ENCODE measurements at regions not wholly inside any gene's neighbourhood (a gene's known extent, or its start where the extent isn't known, plus 50 kb on each side); places are given as distances from the start of the nearest gene placed in this dataset.

GRCh38 chr10:130459851-130460490 is 323.8 kb downstream of the GLRX3 start:
- no peak for DNase-seq

DNA sequence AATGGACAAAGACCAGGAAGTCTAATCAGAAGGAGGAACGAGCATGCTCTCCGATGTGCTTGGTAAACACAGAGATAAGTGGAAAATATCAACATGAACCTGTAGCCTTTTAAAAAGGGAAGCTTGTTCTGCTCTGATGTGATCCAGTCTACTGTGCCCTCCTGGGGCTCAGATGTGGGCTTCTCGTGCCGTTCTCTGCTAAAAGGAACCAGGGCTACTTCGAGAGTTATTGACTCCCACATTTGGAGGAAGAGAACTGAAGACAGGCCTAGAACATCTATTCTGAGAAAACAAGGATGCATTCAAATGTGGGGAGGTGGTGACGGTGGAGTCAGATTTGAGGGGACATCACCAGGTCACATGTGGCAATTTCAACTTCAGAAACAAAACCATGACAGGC is 325.4 kb downstream of the GLRX3 start:
- DNase-seq, result no peak

DNA sequence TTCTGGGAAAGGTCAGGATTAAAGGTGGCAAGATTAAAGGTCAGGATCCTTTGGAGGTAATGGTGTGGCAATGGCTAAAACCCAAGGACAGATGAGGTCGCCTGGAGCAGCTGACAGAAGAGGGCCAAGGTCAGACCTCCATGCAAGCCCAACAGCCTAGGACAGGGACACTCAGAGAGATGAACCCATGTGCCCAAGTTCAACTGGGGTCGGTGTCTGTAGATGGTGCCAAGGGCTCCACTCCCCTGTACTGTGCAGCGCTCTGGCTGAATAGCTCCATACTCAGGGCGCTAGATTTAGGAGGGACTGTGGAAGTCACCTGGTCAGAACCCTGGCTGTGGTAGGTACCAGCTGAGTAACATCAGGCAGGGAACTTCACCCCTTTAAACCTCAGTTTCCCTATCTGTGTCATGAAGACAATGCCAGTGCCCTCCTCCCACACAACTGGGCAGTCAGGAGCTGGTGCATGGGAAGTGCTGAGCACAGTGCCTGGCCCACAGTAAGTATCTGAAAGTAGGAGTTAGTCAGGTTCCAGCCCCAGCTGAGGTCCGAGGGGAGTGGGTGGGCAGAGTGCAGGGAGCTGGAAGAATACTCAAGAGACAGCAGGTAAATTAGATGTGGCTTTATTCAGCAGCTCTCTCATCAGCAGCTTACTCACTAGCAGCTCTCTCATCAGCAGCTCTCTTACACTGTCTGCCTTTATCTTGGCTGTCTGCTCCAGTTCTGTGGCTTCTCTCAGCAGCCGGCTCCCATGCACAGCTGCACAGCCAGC is 327.1 kb downstream of the GLRX3 start:
- DNase-seq, result no peak

GRCh38 chr10:130463876-130464364 is 327.7 kb downstream of the GLRX3 start:
- no peak for DNase-seq

DNA sequence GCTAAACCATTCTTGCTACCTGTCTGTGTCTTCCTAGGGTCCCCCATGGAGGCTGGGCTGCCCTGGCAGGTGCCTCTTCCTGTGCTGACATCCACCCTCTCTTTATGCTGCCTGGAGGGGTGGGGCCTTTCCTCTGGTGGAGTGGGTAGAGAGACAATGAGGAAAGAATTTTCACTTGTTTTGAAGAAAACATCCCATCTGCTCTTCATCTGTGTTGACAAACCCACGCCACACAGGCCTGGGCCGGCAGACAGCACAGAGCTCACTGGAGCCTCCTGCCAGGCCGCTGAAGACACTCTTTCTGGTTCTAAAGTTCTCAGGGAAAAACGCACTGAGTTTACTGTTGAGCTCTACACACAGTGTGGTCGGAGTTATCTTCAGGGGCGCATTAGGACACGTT is 328.2 kb downstream of the GLRX3 start:
- no peak for DNase-seq

- no peak for DNase-seq
Measured at GRCh38 chr10:130466271-130466997, 330.2 kb downstream of the GLRX3 start.

DNA sequence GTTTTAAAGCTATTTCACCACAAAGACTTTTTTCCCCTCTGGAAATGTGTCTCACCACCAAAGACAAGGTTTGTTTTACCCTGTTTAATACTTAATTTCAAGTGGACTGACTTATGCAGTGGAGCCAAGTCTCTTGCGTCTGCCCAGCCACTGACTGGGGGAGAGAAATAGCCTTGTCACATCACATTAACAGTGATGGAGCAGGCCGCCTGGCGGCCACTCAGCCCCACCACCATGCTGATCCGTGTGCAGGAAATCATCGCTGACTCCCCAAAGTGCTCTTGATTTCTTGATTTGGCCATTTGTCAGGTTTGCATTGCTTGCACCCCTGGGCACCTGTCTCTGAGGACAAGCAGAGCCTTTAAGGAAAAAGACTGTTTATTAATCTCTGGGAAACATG is 334.1 kb downstream of the GLRX3 start:
- DNase-seq, result no peak

- no peak for DNase-seq
Measured at GRCh38 chr10:130470973-130471372, 334.8 kb downstream of the GLRX3 start.

DNA sequence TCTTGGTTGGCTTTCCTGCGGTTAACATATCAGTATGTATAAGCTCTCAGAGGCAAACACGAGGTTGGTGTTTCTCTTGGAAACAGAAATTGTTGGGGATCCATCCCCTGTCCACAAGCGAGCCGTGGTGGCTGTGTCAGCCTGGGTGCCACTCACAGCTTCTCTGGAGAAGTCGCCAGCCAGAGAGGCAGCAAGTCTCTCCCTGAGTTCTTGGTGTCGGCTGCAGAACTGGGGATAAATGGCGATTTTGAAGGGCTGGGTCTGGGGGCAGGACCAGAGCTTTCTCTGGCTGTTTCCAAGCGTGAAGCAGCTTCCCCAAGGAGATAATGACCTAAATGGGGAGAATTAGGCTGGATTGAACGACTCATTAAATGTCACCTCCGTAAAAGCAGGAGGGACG is 335.3 kb downstream of the GLRX3 start:
- DNase-seq, result no peak

- no peak for DNase-seq
Measured at GRCh38 chr10:130472236-130472635, 336.0 kb downstream of the GLRX3 start.

GRCh38 chr10:130474591-130474990 is 338.4 kb downstream of the GLRX3 start:
- no peak for DNase-seq

DNA sequence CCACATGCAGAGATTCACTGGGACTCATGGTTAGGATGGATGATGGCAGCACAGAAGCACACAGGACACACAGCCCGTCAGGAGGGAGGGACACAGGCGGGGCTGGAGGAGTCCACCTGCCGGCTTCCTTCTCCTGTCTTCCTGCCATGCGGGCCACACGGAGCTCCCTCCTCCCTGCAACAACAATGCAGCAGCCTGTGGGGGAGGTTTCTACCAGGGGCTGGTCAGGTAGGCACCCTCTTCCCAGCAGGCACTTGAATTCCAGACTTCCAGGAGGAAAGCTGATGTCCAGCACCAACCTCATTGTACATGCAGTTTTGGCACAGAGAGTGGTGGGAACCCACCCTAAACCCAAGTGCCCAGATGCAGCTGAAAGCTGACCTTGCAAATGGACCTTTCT is 341.2 kb downstream of the GLRX3 start:
- no peak for DNase-seq

- DNase-seq, result no peak
Measured at GRCh38 chr10:130479146-130479545, 343.0 kb downstream of the GLRX3 start.

DNA sequence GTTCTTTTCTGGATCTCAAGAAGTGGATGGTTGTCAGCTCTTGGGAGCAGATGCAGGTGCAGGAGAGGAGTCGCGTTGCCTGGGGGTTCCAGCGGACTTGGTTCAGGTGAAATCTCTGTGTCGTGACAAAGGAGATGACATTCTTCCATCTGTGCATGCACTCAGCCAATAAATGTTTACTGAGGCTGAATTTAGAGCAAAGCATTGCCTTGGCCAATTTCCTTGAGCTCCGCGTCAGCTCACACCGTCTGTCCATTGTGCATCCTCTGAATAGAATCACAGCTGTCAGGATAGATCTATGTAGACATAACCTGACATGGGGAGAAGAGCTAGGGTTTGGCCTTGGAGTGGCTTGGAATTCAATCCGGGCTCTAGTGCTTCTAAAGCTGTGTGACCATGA is 343.7 kb downstream of the GLRX3 start:
- no peak for DNase-seq

DNA sequence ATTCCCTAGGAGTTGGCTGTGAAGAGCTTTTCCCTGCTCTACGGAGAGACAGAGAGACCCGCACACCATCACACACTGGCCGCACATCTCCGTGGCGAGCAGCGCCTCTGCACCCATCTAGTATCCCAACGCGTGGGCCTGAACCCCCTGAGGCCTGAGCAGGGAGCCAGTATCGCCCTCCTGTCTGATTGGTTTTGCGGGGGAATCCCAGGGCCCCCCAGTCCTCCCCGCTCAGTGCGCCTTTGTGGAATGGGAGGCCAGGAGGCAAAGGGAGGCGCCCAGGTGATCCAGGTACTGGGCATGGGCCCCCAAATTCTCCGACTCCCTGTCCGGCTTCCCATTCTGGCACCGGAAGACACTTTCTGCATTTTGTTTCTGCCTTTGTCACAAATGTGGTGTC is 344.3 kb downstream of the GLRX3 start:
- no peak for DNase-seq

DNA sequence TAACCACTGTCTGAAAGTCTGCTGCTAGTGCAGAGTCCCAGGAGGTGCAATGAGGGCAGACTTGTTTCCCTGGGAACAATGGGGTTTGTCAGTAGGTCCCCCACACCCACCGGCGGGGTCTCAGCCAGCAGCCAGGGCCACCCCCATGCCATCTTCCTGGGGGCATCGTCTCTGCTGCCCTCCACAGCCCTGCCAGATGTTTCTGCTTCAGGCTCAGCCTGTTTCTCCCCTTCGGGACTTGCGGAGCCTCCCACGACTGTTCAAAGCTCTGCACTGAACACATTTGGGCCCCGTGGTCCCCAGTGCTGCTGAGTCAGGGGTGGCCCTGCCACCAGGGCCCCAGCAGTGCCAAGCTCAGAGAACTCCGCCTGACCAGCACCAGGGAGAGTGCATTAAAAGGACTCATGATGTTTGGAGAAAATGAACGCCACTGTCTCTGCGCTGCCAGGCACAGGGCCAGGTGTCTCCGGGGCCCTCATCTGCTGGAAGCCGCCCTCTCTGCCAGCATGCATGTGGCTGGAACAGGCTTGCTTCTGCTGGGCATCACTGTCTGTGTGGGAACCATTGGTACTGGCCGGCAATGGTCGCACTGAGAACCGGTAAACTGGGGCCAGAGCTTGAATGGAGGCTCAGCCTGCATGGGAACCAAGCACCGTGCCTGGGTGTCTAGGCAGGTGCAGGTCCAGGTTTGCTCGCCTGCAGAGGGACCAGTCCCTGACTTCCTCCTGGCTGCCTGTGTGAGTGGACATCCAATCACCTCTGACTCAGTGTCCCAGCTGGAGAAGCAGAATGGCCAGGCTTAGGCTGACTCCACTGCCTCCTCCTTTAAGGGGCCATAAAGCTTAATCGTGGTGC is 345.1 kb downstream of the GLRX3 start:
- DNase-seq, result no peak

- no peak for DNase-seq
Measured at GRCh38 chr10:130481936-130482335, 345.7 kb downstream of the GLRX3 start.

GRCh38 chr10:130483691-130484467 is 347.7 kb downstream of the GLRX3 start:
- peak; percentile 23 to 36 for DNase-seq

DNA sequence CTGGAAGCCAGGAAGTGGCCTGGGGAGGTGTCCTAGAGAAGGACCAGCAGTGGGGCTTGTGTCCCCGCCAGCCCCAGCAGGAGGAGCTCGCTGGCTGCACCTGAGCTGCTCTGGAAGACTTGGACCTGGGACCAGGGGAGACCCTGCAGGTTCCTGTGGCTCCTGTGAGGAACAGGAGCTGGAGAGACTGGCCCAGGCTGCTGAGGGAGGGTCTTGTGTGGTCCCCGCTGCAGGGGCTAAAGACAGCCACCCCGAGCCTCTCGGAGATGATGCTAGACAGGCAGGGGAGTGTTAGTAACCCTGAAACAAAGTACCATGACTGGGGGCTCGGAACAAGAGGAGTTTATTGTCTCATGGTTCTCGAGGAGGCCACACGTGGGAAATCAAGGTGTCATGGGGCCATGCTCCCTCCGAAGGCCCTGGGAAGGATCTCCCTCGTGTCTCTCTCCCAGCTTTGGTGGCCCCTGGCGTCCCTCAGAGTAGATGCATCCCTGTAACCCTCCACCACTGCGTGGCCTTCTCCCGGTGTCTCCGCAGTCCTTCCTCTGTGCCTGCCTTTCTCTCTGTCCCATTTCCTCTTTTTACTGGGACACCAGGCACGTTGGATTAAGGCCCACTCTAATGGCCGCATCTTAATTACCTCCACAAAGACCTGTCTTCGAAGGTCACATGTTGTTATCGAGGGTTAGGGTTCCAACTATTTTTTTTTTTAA is 348.4 kb downstream of the GLRX3 start:
- no peak for DNase-seq

DNA sequence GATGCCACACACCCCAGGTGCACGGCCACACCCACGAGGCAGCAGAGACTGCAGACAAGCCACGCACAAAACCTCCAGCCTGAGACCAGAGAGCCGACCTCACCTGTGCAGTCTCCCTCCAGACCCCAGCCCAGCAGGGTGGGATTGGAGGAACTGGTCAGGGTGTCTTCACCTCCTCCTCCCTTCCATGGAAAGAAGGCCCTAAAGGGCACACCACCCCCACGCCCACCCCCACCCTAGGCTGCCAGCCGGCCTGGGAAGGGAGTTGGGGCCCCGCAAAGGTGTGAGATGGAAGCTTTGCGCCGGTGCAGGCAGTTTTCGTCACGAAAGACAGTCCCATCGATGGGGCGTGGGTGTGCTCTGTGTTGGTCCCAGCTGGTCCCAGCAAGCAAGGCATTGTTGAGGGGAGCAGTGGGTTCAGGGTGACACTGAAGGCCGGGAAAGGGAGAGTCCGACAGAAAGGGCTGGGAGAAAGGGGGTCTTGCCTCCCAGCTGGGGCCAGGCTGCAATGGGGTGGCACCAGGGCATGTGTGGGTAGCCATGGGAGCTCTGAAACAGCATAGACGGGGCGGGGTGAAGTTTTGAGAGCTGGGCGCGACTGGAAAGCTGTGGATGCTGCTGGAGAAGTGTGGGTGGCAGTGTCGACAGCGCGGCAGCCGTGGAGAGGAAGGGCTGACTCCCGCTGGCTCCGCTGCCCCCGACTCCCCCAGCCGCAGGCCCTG is 349.2 kb downstream of the GLRX3 start:
- DNase-seq, result no peak
